ENCODE measurements at regions not wholly inside any gene's neighbourhood (a gene's known extent, or its start where the extent isn't known, plus 50 kb on each side); places are given as distances from the start of the nearest gene placed in this dataset.

- DNase-seq, result no peak
Measured at GRCh38 chr2:16287281-16287680, 346.9 kb downstream of the MYCN start.

GRCh38 chr2:16285813-16286510, 345.6 kb downstream of the MYCN start:
- no peak for DNase-seq

GRCh38 chr2:16284941-16285625, 344.7 kb downstream of the MYCN start:
- no peak for DNase-seq

- DNase-seq, result no peak
Measured at GRCh38 chr2:16283071-16283850, 342.9 kb downstream of the MYCN start.

- DNase-seq, result no peak
Measured at GRCh38 chr2:16282511-16282910, 342.2 kb downstream of the MYCN start.

GRCh38 chr2:16281451-16282335, 341.3 kb downstream of the MYCN start:
- peak; percentile 34 for DNase-seq

- no peak for DNase-seq
Measured at GRCh38 chr2:16280081-16280480, 339.7 kb downstream of the MYCN start.

- DNase-seq, result no peak
Measured at GRCh38 chr2:16279641-16280040, 339.3 kb downstream of the MYCN start.

- no peak for DNase-seq
Measured at GRCh38 chr2:16279201-16279570, 338.8 kb downstream of the MYCN start.

- DNase-seq, result no peak
Measured at GRCh38 chr2:16278421-16279200, 338.3 kb downstream of the MYCN start.

GRCh38 chr2:16277117-16277516, 336.8 kb downstream of the MYCN start:
- DNase-seq, result no peak

GRCh38 chr2:16275661-16276060, 335.3 kb downstream of the MYCN start:
- DNase-seq, result no peak

GRCh38 chr2:16275131-16275530, 334.8 kb downstream of the MYCN start:
- no peak for DNase-seq

GRCh38 chr2:16273111-16273510, 332.8 kb downstream of the MYCN start:
- no peak for DNase-seq

- DNase-seq, result no peak
Measured at GRCh38 chr2:16272038-16272788, 331.9 kb downstream of the MYCN start.

- DNase-seq, result no peak
Measured at GRCh38 chr2:16271231-16271896, 331.0 kb downstream of the MYCN start.

GRCh38 chr2:16270441-16270840, 330.1 kb downstream of the MYCN start:
- DNase-seq, result no peak

GRCh38 chr2:16268301-16269000, 328.1 kb downstream of the MYCN start:
- no peak for DNase-seq

- DNase-seq, result no peak
Measured at GRCh38 chr2:16266571-16266970, 326.2 kb downstream of the MYCN start.

GRCh38 chr2:16264931-16265540, 324.7 kb downstream of the MYCN start:
- no peak for DNase-seq
